ENCODE measurements at regions not wholly inside any gene's neighbourhood (a gene's known extent, or its start where the extent isn't known, plus 50 kb on each side); places are given as distances from the start of the nearest gene placed in this dataset.

GRCh38 chr1:30267046-30267445 is 456.3 kb downstream of the MATN1 start:
- TF ChIP-seq POLR2A (IDR thresholded peaks at IDR 0.05; ENCODE audit: low read depth, low read length) (no peak), POLR2AphosphoS5 (IDR thresholded peaks at IDR 0.05; ENCODE audit: low read depth, low read length) (no peak)
